Esophagus mucosa (tissue), 1 donor: ENCODE measurements at regions not wholly inside any gene's neighbourhood (a gene's known extent, or its start where the extent isn't known, plus 50 kb on each side); places are given as distances from the start of the nearest gene placed in this dataset.

Experiments
- ATAC-seq: fragments of 200-7000 bp; cut with Tn5 transposase; one replicate; pipeline ENCODE4 v1.9.1; 2020
- donor health status: DM: yes; HTN: yes; CAD: no.

- ATAC-seq: no peak
These were observed 579.3 kb downstream of the TOX3 start for GRCh38 chr16:51967646-51968045.

- no peak for ATAC-seq
These were observed 586.0 kb downstream of the TOX3 start for GRCh38 chr16:51960931-51961330.

- no peak for ATAC-seq
These were observed 593.5 kb downstream of the TOX3 start for GRCh38 chr16:51953286-51953985.

- ATAC-seq: no peak
These were observed 594.4 kb downstream of the TOX3 start for GRCh38 chr16:51952500-51952899.

GRCh38 chr16:51951668-51952298 lies 595.2 kb downstream of the TOX3 start:
- ATAC-seq: no peak

- ATAC-seq: no peak
These were observed 596.7 kb downstream of the TOX3 start for GRCh38 chr16:51950118-51950780.

GRCh38 chr16:51949282-51949681 lies 597.7 kb downstream of the TOX3 start:
- no peak for ATAC-seq

- ATAC-seq: no peak
These were observed 605.5 kb downstream of the TOX3 start for GRCh38 chr16:51941412-51941811.

GRCh38 chr16:51940183-51940582 lies 606.8 kb downstream of the TOX3 start:
- ATAC-seq: no peak

GRCh38 chr16:51939378-51939871 lies 607.5 kb downstream of the TOX3 start:
- ATAC-seq: no peak

GRCh38 chr16:51938861-51939260 lies 608.1 kb downstream of the TOX3 start:
- peak; percentile 55 for ATAC-seq

- no peak for ATAC-seq
These were observed 609.2 kb downstream of the TOX3 start for GRCh38 chr16:51937771-51938170.

- no peak for ATAC-seq
These were observed 610.1 kb downstream of the TOX3 start for GRCh38 chr16:51936846-51937245.

- no peak for ATAC-seq
These were observed 614.6 kb downstream of the TOX3 start for GRCh38 chr16:51932317-51932716.

GRCh38 chr16:51931653-51932052 lies 615.3 kb downstream of the TOX3 start:
- ATAC-seq: no peak

GRCh38 chr16:51924744-51925143 lies 622.2 kb downstream of the TOX3 start:
- ATAC-seq: no peak

- ATAC-seq: peak; percentile 95
These were observed 624.5 kb downstream of the TOX3 start for GRCh38 chr16:51922476-51922875.

- ATAC-seq: peak; percentile 31
These were observed 627.2 kb downstream of the TOX3 start for GRCh38 chr16:51919736-51920135.

GRCh38 chr16:51916814-51917213 lies 630.1 kb downstream of the TOX3 start:
- no peak for ATAC-seq

- ATAC-seq: no peak
These were observed 630.7 kb downstream of the TOX3 start for GRCh38 chr16:51916231-51916630.

- no peak for ATAC-seq
These were observed 639.3 kb downstream of the TOX3 start for GRCh38 chr16:51907680-51908079.

GRCh38 chr16:51900221-51900780 lies 646.6 kb downstream of the TOX3 start:
- no peak for ATAC-seq

- ATAC-seq: no peak
These were observed 648.1 kb downstream of the TOX3 start for GRCh38 chr16:51898872-51899271.
